Limb (tissue), 2 donors: ENCODE measurements at regions not wholly inside any gene's neighbourhood (a gene's known extent, or its start where the extent isn't known, plus 50 kb on each side); places are given as distances from the start of the nearest gene placed in this dataset.
A peak's percentile ranks its signal among the peaks of the same experiment; 100 is the strongest.

Experiments
- DNase-seq, 2 donors: peaks; one replicate each; pipeline ENCODE4 v3.0.0-alpha.2; 2016; ENCODE audit errors: extremely low spot score in 2 of 2

DNA sequence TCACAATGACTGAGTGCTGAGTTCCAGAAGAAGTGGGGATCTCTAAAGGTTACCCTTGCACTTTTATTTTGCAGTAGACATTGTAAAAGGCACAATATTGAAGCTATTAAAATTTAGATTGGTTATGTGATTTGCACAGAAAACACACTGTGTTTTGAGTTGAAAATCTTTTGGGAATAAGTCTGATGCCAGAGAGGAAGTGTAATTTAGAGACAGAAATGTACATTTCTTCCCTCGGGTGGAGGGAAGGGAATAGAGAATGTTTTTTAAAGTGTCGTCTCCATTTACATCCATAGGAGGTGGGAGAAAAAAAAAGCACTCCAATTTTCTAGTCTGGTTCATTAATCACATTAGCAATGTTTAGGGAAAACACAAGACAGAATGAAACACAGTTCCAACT lies 465.8 kb downstream of the OLFM4 start:
- DNase-seq: no peak

DNA sequence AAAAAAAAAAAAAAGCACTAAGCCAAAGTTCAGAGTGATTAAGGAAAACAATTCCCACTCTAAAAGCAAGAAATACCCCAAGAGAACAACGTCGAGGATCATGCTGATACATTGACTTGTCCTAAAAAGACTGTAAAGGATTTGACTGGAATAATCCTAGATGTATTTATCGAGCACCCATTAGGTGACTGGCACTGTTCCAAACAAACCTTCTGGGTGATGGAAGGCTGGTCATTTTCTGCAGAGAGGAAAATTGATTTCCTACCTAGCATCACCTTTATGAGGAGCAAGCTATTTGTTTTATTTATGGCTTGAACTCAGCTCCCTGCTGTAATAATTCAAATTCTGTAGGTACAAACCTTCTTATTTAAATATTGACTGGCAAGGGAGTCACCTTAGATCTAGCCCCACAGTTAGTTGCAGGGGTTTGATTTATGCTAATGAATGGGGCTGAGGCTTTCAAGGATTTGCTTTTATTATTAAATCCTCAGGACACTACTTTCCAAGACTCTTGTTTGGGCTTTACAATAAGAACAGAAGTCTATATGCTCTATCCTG lies 471.0 kb downstream of the OLFM4 start:
- DNase-seq: no peak

DNA sequence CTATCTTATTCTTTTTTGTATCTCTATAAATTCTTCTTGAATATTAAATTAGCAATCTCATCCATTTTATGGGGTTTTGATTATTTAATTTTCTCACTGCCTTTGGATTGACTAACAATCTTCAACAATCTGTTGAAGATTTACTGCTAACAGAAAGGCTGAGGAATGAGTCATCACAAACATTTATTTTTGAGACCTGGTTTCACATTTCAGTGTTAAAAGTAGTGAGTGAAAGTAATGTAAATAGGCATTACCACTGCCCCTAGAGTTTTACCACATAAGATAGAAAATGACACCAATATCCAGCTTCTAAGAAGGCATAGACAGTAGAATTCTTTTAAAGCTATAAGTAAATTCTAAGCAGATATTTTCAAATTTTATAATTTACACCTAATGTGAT lies 472.8 kb downstream of the OLFM4 start:
- DNase-seq: no peak

DNA sequence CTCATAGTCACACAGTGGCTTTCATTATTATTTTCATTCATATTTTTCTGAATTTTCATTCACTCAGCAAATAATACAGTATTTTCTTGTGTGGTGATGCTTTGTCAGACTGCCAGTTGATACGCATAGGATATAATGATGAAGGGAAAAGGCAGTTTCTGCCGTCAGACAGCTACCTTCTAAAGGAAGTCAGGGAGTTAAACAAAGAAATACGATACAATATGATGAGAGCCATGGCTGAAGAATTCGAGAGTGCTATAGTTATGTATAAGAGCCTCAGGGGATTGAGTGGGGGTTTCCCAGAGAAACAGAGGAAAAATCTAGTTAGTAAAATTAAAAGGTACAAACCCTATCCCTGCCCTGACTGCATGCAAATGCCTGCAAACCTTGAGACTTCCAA lies 479.1 kb downstream of the OLFM4 start:
- no peak for DNase-seq

DNA sequence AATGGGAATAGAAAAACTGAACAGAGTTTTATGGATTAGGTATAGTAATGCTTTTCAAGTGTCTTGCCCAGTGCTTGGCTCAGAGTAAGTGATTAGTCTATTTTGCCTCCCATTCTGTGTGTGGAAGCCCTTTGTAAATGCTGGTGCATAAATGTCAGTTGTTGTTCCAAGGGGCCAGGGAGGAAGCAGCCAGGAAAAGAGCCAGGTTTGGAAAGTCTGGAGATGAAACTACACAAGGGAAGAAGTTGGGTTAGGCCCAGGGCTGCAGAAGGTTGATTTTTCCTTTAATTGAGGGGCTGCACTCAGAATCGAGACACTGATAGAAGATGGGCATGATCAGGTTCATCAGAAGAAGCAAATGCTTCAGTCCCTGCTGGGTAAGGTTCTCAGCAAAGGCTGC lies 484.0 kb downstream of the OLFM4 start:
- no peak for DNase-seq

- DNase-seq: no peak
These were observed 484.6 kb downstream of the OLFM4 start for GRCh38 chr13:53513226-53513625.

- no peak for DNase-seq
These were observed 491.5 kb downstream of the OLFM4 start for GRCh38 chr13:53520132-53520531.

DNA sequence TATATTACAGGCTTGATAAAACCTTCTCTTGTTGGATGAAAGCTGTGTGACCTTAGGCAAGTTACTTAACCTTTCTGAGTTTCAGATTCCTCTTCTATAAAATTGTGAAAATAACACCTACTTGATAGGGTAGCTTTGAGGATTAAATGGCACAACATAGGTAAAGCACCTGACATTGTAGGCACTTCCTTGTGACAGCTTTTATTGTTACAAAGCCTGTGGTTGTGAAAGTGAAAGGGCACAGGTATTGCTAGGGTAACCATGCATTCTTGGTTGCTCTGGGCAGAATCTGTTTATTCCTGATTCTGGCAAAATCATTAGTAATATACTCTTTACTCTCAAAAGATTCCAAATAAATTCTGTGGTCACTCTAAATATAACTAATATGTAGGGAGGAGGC lies 493.4 kb downstream of the OLFM4 start:
- no peak for DNase-seq

- no peak for DNase-seq
These were observed 509.0 kb downstream of the OLFM4 start for GRCh38 chr13:53537586-53537985.

DNA sequence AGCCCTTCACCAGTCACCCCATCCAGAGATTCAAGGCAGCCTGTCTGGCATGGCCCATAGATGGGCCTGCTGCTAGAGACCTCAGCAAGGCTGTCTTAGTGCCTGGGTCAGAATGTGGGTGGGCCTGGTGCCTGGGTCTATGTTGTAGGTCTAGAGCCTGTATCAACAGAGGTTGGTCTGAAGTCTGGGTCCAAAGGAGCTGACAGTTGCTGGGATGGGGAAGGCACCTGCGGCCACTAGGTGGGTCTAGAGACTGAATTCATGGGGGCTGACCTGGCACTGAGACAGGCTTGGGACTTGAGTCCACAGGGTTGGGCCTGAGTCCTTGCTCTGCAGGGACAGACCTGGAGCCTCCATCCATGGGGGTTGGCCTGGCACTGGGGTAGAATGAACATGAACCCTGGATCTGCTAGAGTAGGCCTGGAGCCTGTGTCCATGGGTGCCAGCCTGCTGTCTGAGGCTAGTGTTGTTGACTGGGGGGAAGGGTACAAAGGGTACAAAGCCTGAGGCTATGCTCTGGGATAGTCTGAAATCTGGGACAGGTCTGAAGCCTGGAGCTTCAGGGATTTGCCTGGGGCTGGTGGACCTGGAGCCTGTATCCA lies 516.8 kb downstream of the OLFM4 start:
- DNase-seq: no peak

DNA sequence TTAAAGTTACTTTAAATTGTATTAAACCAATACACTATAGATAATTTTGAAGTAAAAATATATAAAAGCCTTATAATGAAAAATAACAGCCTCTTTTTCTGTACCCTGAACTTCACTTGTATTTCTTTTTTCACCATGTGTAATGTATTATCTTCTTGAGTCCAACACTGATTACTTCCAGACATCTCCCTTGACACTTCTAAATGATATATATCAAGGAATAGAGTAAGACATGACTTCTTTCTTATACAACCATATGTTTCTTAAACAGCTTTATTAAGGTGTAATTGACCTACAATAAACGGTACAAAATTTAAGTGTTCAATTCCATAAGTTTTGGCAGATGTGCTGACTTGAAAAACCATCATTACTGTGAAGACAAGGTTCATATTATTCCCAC lies 531.9 kb downstream of the OLFM4 start:
- DNase-seq: peak in 1 of 2 donors; percentile 63

- no peak for DNase-seq
These were observed 533.8 kb downstream of the OLFM4 start for GRCh38 chr13:53562419-53562818.

- no peak for DNase-seq
These were observed 539.9 kb downstream of the OLFM4 start for GRCh38 chr13:53568491-53568890.

DNA sequence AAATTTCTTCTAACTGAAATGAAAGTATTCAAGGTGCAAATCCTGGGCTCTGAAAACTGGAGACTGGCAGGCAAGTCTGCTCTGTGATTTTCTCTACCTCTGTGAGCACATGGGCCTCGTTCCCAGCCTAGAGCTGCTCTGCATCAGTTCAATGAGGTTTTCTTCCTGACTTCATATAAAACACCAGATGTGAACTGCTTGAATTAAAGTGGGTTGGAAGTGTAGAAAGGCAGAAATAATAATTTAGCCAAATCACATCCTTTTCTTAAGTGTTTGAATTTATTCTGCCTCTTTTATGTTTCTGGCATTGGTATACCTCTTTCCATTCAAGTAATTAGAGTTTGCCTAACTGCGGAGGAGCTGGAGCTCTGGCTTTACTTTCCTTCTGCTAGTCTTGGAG lies 540.8 kb downstream of the OLFM4 start:
- peak in 1 of 2 donors; percentile 52 for DNase-seq

DNA sequence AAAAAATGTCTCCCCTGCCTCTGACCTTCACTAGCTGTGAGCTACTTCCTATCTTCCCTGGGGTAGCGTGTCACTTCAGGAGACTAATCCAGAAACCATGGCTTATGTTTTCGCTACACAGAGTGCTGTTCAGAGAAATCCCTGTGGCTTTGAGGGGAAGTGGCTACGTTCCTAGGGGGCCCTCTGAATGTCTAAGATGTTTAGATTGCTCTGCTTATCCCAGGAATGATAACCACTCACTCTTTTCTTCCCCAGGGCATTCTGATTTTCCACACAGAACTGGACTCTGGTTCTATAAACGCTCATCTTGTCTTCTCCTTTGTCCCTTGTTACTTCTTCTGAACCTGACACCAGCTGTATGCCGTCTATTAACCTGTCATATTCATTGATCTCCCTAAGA lies 572.5 kb downstream of the OLFM4 start:
- DNase-seq: no peak

DNA sequence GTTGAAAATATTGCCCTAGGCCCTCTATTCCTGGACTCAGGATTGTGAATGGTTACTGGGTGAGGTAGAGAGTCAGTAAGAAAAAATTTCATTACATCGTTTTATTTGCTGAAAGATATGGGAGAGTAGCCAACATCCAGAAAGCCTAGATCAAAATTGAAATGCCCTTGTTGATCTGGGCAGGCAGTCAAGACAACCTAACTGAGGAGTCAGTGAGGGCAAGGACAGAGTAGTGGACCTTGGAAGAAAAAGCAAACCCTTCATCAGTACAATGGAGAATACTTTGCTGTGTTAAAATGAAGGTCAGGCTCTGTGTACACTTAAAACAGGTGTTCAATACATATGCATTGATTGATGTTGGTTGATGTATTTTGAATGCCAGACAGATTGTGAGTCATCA lies 576.7 kb downstream of the OLFM4 start:
- DNase-seq: no peak

DNA sequence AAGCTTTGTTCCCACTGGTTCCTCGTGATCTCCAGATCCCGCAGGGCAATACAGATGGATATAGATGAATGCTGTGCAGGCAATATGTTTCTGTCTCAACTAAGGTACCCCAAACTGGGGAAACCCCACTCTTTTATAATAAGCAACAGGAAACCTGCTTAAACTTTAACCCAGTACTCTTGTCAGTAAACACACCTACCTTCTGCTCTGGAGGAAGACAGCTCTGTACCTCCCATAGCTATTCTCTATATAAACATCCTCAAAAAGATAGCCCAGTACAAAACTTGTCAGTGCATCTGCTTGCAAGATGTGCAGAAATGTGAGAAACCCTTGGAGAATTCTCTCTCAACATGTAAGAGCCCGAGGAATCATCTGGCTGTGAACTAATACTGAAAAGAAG lies 583.6 kb downstream of the OLFM4 start:
- DNase-seq: no peak

- DNase-seq: peak in 1 of 2 donors; percentile 12
These were observed 593.8 kb downstream of the OLFM4 start for GRCh38 chr13:53622456-53622855.

DNA sequence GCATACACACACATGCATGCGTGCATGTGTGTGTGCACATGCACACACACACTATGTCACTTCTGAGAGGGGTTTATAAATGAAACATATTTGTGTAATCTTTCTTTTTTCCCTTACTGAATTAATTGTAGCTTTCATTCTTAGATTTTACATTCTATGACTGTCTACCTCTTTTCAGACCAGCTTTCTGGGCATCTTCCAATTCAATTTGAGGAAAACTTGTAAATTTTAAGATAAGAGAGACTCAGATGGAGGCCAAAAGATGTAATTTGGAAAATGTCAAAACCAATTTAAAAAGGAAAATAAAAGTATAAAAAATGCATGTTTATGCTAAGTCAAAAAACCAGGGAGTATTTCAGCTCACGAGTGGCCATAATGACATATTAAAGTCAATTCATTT lies 594.5 kb downstream of the OLFM4 start:
- DNase-seq: no peak

DNA sequence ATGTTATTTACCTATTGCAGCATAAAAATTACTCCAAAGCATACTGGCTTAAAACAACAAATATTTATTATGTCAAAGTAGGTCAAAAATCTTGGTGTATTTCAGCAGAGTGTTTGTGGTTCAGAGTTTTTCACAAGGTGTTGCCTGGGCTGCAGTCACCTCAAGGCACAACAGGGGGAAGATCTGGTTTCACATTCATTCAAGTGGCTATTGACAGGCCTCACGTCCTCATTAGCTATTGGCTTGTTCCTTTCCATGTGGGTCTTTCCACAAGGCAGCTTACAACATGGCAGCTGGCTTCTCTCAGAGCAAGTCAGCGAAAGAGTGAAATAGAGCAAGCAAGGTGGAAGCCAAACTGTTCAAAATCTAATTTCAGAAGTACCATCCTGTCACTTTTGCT lies 602.9 kb downstream of the OLFM4 start:
- DNase-seq: no peak

GRCh38 chr13:53638040-53638439 lies 609.4 kb downstream of the OLFM4 start:
- no peak for DNase-seq

DNA sequence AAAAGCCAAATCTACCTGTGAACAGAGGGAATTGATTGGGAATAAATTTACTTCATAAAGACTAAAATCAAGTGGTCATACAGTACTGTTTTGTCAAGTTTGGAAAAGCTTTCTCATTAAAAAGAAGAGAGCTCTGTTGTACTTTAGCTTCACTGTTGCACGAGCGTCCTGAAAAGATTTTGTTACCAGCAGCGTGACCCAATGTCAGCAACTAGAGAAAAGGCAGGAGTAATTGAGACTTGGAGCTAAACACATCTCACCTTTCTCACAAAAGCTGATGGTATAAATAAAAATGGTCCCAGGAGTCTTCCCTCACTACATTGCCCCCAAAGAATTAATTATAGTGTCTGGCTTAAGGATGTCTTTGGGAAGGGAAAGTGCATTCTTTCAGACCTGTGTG lies 613.7 kb downstream of the OLFM4 start:
- no peak for DNase-seq

- DNase-seq: no peak
These were observed 620.1 kb downstream of the OLFM4 start for GRCh38 chr13:53648673-53649072.

DNA sequence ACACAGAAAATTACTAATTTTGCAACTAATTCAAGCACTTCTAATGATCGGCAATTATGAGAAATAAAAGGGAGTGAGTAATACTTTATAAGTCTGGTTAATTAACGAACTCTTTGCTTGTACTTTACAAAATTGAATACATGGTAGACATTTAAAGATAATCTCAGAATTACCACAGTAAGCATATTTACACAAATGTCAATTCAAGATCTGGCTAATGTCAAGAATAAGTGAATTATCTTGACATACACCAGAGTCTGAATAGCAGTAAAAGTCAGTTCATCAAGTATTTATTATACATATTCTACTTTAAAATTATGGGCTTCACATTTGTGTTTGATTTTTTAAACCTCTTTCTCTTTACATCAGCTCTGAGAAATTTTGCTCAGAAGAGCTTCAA lies 643.4 kb downstream of the OLFM4 start:
- DNase-seq: no peak
